Fibroblast of upper back skin (primary cell): ENCODE measurements at regions not wholly inside any gene's neighbourhood (a gene's known extent, or its start where the extent isn't known, plus 50 kb on each side); places are given as distances from the start of the nearest gene placed in this dataset.
A peak's percentile ranks its signal among the peaks of the same experiment; 100 is the strongest.

Experiments used
- DNase-seq: peaks from one replicate; pipeline ENCODE4 v3.0.0-alpha.2; 2013

GRCh38 chr9:24488896-24489295, 56.8 kb downstream of the IZUMO3 start:
- no peak for DNase-seq

DNA sequence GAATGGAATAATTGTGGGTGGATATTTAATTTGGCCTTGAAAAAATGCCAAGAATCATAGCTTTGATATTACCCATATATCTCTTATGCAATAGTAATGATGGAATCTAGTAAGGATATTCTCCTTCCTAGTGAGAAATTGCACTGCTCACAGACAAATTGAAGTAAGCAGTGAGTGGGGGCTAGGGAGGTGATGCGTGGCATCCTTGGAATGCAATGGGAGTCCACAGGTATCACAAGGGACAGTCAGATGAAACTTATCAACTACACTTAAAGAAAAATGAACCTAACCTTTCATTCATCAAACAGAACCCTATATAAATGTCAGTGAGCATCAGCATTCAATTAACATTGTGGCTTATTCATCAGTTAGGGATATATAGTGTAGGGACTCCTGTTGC, 57.8 kb downstream of the IZUMO3 start:
- DNase-seq = no peak

GRCh38 chr9:24487250-24487861, 58.3 kb downstream of the IZUMO3 start:
- peak; percentile 6 for DNase-seq

- peak; percentile 78 for DNase-seq
Measured at GRCh38 chr9:24479361-24480059, 66.2 kb downstream of the IZUMO3 start.

- DNase-seq = peak; percentile 89
Measured at GRCh38 chr9:24464319-24464951, 81.3 kb downstream of the IZUMO3 start.

DNA sequence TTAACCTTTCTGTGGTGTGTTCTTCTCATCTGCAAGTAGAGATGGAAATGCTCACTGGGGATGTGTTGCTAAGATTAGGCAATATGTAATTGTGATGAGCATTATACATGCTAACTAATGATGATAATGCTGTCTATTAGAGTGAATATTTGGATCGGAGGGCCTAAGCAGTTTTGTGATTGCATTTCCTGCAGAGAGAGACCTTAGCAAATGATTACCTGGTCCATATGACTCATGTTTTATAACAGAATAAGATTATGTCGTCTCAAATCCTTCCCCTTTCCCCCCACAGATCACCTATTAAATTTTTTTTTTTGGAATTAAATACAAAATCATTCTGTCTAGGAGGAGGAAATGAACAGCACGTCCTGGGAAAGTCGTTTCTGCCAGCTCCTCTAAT, 82.7 kb downstream of the IZUMO3 start:
- DNase-seq = no peak

- DNase-seq = no peak
Measured at GRCh38 chr9:24460781-24461180, 84.9 kb downstream of the IZUMO3 start.

DNA sequence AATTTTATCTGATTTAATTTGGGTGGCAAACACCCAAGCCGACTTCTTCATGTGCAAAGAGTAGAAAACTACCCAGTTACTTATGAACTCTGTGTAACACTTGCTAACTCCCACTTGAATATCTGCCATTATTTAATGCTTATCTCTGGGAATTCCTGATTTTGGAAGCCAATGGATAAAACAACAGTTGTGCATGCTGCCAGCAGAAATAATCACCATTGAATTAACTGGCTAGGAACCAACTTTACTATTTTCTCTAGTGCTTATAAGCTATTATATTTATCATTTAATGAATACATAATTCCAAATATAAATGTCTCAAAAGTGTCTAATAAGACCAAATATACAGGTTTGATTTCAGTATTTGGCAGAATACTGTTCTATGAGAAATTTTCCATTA, 85.7 kb downstream of the IZUMO3 start:
- no peak for DNase-seq

- no peak for DNase-seq
Measured at GRCh38 chr9:24451346-24451745, 94.4 kb downstream of the IZUMO3 start.

- no peak for DNase-seq
Measured at GRCh38 chr9:24449976-24450375, 95.7 kb downstream of the IZUMO3 start.

GRCh38 chr9:24439456-24439855, 106.2 kb downstream of the IZUMO3 start:
- DNase-seq = no peak

GRCh38 chr9:24438876-24439275, 106.8 kb downstream of the IZUMO3 start:
- DNase-seq = no peak

DNA sequence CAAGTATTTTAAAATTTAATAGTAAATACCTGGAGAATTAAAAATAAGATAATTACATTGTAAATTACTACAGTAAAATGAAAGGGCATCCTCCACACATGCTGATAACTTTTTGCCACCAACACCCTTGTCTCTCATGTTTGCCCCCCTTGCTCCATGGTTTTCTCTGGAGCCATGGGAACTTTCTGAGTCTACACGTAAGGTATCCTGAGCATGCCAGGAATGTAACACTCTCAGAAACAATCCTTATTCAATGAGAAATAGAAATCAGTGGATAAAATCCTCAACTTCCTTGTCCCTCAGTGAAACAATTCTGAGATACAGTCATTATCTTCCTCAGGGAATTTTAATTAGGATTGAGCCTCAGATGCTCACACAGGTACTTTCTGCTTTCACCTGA, 108.9 kb downstream of the IZUMO3 start:
- peak; percentile 46 for DNase-seq

DNA sequence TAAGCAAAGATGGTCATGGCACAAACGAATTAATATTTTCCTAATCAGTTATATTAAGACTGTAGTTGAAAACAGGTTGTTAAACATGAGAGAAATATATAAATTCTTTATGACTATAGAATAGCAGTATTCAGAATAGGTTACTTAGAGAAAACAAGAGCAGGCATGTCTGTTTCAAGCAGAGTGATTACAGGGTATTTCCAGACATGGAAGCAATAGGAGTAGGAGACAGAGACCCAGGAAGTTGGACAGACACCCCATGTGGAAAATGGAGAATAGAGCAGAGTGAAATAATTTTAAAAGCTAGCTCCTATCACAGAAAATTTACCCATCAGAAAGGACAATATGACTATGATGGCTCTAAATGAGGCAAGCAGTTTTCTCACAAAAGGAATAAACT, 111.5 kb downstream of the IZUMO3 start:
- DNase-seq = no peak

- peak; percentile 45 for DNase-seq
Measured at GRCh38 chr9:24416136-24416535, 129.6 kb downstream of the IZUMO3 start.

DNA sequence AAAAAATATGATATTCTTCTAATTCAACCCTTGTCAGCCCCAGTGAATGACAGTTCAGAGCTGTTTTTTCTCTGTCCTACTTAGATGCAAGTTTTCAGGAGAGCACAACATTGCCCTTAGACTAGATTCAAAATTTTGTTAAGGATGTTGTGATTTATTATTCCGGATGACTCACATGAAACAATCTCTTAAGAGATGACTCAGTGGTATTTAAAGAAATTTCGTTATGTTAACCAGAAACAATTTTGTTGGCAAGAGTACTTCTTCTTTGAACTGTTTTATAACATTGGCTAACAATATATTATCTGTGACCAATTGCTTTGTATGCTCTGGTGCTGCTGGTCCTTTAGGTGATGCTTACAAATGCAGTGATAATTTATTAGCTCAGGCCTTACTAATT, 132.0 kb downstream of the IZUMO3 start:
- peak; percentile 72 for DNase-seq

DNA sequence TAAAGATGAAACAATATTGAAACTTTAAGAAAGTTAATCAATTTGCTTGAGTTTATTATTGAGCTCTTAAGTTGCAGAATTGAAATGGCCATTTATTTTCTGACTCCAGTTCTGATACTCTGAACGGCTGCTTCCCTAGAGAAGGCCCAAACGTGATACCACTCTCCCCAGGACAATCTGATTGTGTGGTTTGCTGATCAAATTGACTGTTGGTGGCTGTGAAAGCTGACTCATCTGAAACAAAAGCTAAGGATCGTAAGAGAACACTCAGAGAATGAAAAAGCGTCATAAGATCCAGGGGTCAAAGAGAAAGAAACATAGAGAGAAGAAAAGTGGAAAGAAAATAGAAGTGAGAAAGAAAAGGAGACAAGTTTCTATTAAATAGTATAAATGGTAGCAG, 147.2 kb downstream of the IZUMO3 start:
- DNase-seq = no peak

GRCh38 chr9:24391095-24391494, 154.6 kb downstream of the IZUMO3 start:
- no peak for DNase-seq

DNA sequence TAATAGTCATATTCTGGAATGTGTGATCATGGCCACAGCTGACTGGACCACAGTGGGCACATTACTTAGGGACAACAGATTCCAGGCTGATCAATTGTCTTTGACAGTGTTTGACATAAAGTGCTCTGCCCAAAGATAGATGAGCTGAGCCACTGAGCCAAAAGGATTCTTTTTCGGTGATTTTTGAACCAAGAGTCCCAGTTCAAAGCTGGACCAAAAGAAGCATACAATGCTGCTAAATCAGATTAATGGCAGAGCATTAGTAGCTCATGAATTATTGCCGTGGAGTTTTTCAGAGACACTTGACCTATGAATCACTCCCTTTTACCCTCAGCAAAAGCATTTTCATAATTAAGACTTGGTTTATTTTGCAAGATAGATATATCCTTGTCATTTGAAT, 160.6 kb downstream of the IZUMO3 start:
- no peak for DNase-seq

GRCh38 chr9:24382566-24382965, 163.1 kb downstream of the IZUMO3 start:
- DNase-seq = peak; percentile 77

DNA sequence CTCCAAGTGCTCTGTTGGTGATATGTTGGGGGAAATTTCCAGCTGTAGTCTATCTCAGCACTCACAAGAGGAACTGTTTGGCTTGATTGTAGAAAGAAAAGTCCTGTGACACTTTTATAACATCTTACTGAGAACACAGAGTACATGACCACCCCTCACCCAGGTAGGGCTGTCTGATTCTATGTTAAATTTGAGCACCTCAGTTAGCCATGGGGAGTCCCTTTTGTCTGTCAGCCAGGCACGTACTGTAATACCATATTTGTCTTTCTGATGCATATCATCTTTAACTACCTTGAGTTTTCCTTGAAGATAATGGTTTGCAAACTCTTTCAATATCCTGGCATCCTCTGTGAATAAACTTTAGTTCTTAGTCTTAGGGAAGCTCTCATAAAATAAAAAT, 164.5 kb downstream of the IZUMO3 start:
- DNase-seq = no peak

DNA sequence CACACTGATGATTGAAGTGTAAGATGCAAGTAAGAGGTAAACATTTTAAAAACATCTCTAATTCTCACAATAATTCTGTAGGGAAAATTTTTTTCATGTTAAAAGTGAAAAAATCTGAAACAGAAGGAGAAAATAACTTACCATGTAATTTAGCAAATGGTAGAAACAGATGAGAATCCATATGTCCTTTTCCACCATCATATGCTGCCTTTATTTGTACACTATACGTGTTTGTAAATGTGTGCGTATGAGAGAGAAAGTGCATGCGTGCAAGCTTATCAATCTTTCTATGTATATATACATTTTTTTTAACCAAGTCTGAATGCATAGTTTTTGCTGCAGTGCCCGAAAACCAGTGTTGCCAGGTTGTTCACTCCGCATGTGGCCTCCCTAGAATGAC, 186.7 kb downstream of the IZUMO3 start:
- DNase-seq = no peak

DNA sequence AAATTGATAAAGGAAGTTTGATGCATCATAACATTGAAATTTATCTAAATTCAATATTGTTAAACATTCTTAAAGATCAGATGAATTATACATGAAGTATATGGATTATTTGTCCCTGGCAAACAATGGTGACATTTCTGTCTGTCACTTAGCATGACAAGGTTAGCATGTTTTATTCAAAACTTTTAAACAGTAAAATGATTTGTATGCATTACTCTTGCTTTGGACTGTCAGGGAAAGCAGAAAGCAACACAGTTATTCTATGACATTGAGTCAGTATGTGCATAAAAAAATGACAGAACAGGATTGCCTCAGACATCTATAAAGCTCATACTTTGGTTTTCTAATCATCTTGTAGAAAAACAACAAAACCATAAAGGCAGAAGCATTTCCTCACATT, 193.7 kb downstream of the IZUMO3 start:
- DNase-seq = no peak

DNA sequence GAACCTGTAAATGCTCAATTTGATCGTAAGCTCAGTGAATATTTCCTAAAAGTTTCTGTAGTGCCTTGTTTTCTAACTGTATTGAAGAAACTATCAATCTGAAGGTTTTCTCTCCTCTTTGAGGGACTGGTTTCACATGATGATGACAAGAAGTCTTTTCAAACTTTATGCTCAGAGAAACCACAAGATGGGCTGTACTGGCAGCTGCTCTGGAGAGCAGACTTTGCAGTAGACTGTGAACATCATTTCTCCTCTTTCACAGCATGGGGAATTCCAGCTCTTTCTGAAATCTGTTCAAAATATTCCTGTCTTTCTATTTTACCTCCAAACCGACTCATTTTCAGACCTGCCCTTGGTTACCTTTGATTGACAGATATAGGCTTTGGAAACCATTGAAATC, 194.4 kb downstream of the IZUMO3 start:
- no peak for DNase-seq

- DNase-seq = no peak
Measured at GRCh38 chr9:24342457-24342856, 203.2 kb downstream of the IZUMO3 start.
